H1 (cell line): ENCODE measurements at regions not wholly inside any gene's neighbourhood (a gene's known extent, or its start where the extent isn't known, plus 50 kb on each side); places are given as distances from the start of the nearest gene placed in this dataset.

ENCODE experiments used
- CHD1 ChIP-seq: IDR thresholded peaks from 2 replicates; pipeline ENCODE4 v1.6.1; 2012; ENCODE audit warnings: low read depth, low read length, improper control_type of control experiment
- CHD2 ChIP-seq: IDR thresholded peaks from 2 replicates; pipeline ENCODE4 v1.6.1; 2012; ENCODE audit warnings: low read length, improper control_type of control experiment
- CTCF ChIP-seq, 3 experiments: IDR thresholded peaks; 1 replicate in 2 of 3; 2 replicates in 1 of 3; pipeline versions ENCODE4 v1.5.1 to v1.6.1; 2011; ENCODE audit warnings: low read length in 3 of 3, mild to moderate bottlenecking in 3 of 3, inconsistent platforms in 2 of 3, low read depth in 1 of 3, moderate library complexity in 1 of 3; ENCODE audit not compliant: insufficient read depth in 1 of 3; ENCODE audit errors: control extremely low read depth in 1 of 3
- E2F6 ChIP-seq: IDR thresholded peaks from 2 replicates; pipeline ENCODE4 v1.6.1; 2012; ENCODE audit warnings: inconsistent platforms
- EZH2 ChIP-seq: fragments of 200-600 bp; sonication (generic); IDR thresholded peaks from 2 replicates; pipeline ENCODE4 v1.7.1; 2012; ENCODE audit warnings: low read depth, mild to moderate bottlenecking, moderate library complexity, low read length, inconsistent platforms; ENCODE audit not compliant: severe bottlenecking
- GABPA ChIP-seq: IDR thresholded peaks from 2 replicates; pipeline ENCODE4 v1.6.1; 2011; ENCODE audit warnings: mild to moderate bottlenecking, low read length, moderate library complexity, borderline replicate concordance; ENCODE audit not compliant: insufficient read depth
- HDAC2 ChIP-seq, 2 experiments: fragments of 300-600 bp in 1 of 2; sonication (generic) in 1 of 2; IDR thresholded peaks; 2 replicates each; pipeline ENCODE4 v1.6.1; 2011 to 2012; ENCODE audit warnings: low read depth in 2 of 2, low read length in 2 of 2, mild to moderate bottlenecking in 2 of 2, moderate library complexity in 2 of 2, borderline replicate concordance in 1 of 2, inconsistent platforms in 1 of 2
- KDM4A ChIP-seq: IDR thresholded peaks from one replicate; pipeline ENCODE4 v1.7.1; 2012; ENCODE audit warnings: low read depth, mild to moderate bottlenecking, moderate library complexity, low read length, inconsistent platforms; ENCODE audit not compliant: severe bottlenecking
- POLR2A ChIP-seq, 2 experiments: IDR thresholded peaks; 1 replicate in 1 of 2; 2 replicates in 1 of 2; pipeline ENCODE4 v1.6.1; 2011; ENCODE audit warnings: low read depth in 2 of 2, low read length in 2 of 2, mild to moderate bottlenecking in 2 of 2; ENCODE audit errors: control extremely low read depth in 1 of 2
- POLR2AphosphoS5 ChIP-seq: IDR thresholded peaks from 2 replicates; pipeline ENCODE4 v1.6.1; 2011; ENCODE audit warnings: low read depth, low read length

- TF ChIP-seq CHD2 (no peak), EZH2 (no peak), E2F6 (no peak), CTCF (IDR thresholded peaks at IDR 0.05; ENCODE audit: control extremely low read depth in 1 of 3, insufficient read depth in 1 of 3, low read depth in 1 of 3, low read length in 3 of 3) (no peak), POLR2A (IDR thresholded peaks at IDR 0.05; ENCODE audit: control extremely low read depth in 1 of 2, low read depth in 2 of 2, low read length in 2 of 2) (no peak), GABPA (no peak), KDM4A (no peak), POLR2AphosphoS5 (no peak), CHD1 (no peak), HDAC2 (IDR thresholded peaks at IDR 0.05; ENCODE audit: borderline replicate concordance in 1 of 2, low read depth in 2 of 2, low read length in 2 of 2) (no peak)
These were observed 350.4 kb downstream of the AMY1C start for GRCh38 chr1:104100115-104100514.
